ENCODE measurements at regions not wholly inside any gene's neighbourhood (a gene's known extent, or its start where the extent isn't known, plus 50 kb on each side); places are given as distances from the start of the nearest gene placed in this dataset.

GRCh38 chr4:163806653-163807052 lies 312.2 kb downstream of the TMA16 start:
- no peak for TF ChIP-seq CREB1 (IDR thresholded peaks at IDR 0.05)
- no peak for TF ChIP-seq POLR2A (IDR thresholded peaks at IDR 0.05; ENCODE audit: control extremely low read depth in 1 of 2, low read depth in 2 of 2, low read length in 2 of 2)
- TF ChIP-seq EZH2 (IDR thresholded peaks at IDR 0.05; ENCODE audit: low read depth, low read length, severe bottlenecking), result no peak
- TF ChIP-seq SUZ12 (IDR thresholded peaks at IDR 0.05; ENCODE audit: low read length), result no peak
- TF ChIP-seq GTF2F1 (IDR thresholded peaks at IDR 0.05; ENCODE audit: borderline replicate concordance, low read depth, low read length), result no peak
- no peak for TF ChIP-seq JUND (IDR thresholded peaks at IDR 0.05; ENCODE audit: low read length)
- no peak for TF ChIP-seq CHD2 (IDR thresholded peaks at IDR 0.05; ENCODE audit: low read length)
- no peak for TF ChIP-seq RAD21 (IDR thresholded peaks at IDR 0.05 in 1 of 2, conservative IDR thresholded peaks at IDR 0.05 in 1 of 2; ENCODE audit: low read depth in 2 of 2, low read length in 2 of 2)

Measured in H1 (cell line).